IMR-90 (cell line): ENCODE measurements at regions not wholly inside any gene's neighbourhood (a gene's known extent, or its start where the extent isn't known, plus 50 kb on each side); places are given as distances from the start of the nearest gene placed in this dataset.

Experiments
- ATAC-seq: fragments of 200-7000 bp; cut with Tn5 transposase; 2 replicates; pipeline ENCODE4 v1.9.1; 2020; ENCODE audit warnings: low read depth, mild to moderate bottlenecking, moderate library complexity
- BruUV-seq: library from RNA; stranded (reverse); fragments of 400-500 nt; replicated peaks from 2 replicates; lab custom pipeline; 2021; lab: Mats Ljungman, UMichigan
- CTCF ChIA-PET: fragments of 300-600 bp; formaldehyde crosslinking; extraction: SDS; loops from one replicate; lab custom pipeline; 2021; ENCODE audit warnings: antibody characterized with exemption; lab: Yijun Ruan, JAX
- POLR2A ChIA-PET: fragments of 300-600 bp; sonication (Branson Sonifier 250); formaldehyde crosslinking; loops from one replicate; lab custom pipeline; 2022; ENCODE audit warnings: antibody characterized with exemption; ENCODE audit not compliant: unreplicated experiment; lab: Charles Lee
- DNase-seq: peaks from one replicate; pipeline ENCODE4 v3.0.0; 2013
- H2AFZ ChIP-seq: replicated peaks from 2 replicates; pipeline ENCODE3; 2013; ENCODE audit warnings: low read length, mild to moderate bottlenecking; ENCODE audit not compliant: poor library complexity
- H2AK5ac ChIP-seq: 2 replicates; pipeline ENCODE4 v1.6.1; 2013; ENCODE audit warnings: low read depth, low read length, inconsistent platforms
- H2AK9ac ChIP-seq: replicated peaks from 2 replicates; pipeline ENCODE3; 2013; ENCODE audit warnings: mild to moderate bottlenecking, low read depth, low read length, moderate library complexity; ENCODE audit not compliant: poor library complexity
- H2BK120ac ChIP-seq: 2 replicates; pipeline ENCODE4 v1.6.1; 2013; ENCODE audit warnings: low read depth, low read length, inconsistent platforms
- H2BK15ac ChIP-seq: 3 replicates; pipeline ENCODE4 v1.6.1; 2013; ENCODE audit warnings: low read depth, low read length, inconsistent platforms
- H2BK20ac ChIP-seq: 2 replicates; pipeline ENCODE4 v1.6.1; 2013; ENCODE audit warnings: low read depth, mild to moderate bottlenecking, inconsistent platforms, low read length, moderate library complexity
- H2BK5ac ChIP-seq: 2 replicates; pipeline ENCODE4 v1.6.1; 2013; ENCODE audit warnings: mild to moderate bottlenecking, low read depth, low read length, inconsistent platforms; ENCODE audit not compliant: poor library complexity, severe bottlenecking
- H3K14ac ChIP-seq: replicated peaks from 2 replicates; pipeline ENCODE4 v1.6.1; 2013; ENCODE audit warnings: low read depth, low read length, inconsistent platforms
- H3K18ac ChIP-seq: 2 replicates; pipeline ENCODE4 v1.6.1; 2013; ENCODE audit warnings: low read depth, low read length, control low read depth
- H3K23ac ChIP-seq: 2 replicates; pipeline ENCODE4 v1.6.1; 2013; ENCODE audit warnings: low read depth, low read length, inconsistent platforms
- H3K27ac ChIP-seq: 2 replicates; pipeline ENCODE4 v1.5.1; 2013; ENCODE audit warnings: mild to moderate bottlenecking, control low read depth, low read length; ENCODE audit not compliant: insufficient read depth
- H3K27me3 ChIP-seq: 2 replicates; pipeline ENCODE4 v1.6.1; 2013; ENCODE audit warnings: low read length; ENCODE audit not compliant: control insufficient read depth, insufficient read depth
- H3K36me3 ChIP-seq: 2 replicates; pipeline ENCODE4 v1.6.1; 2013; ENCODE audit warnings: low read length, mixed read lengths; ENCODE audit not compliant: control insufficient read depth, insufficient read depth
- H3K4ac ChIP-seq: 2 replicates; pipeline ENCODE4 v1.6.1; 2013; ENCODE audit warnings: low read depth, low read length, inconsistent platforms
- H3K4me1 ChIP-seq: 2 replicates; pipeline ENCODE4 v1.6.1; 2013; ENCODE audit warnings: low read length, mixed read lengths; ENCODE audit not compliant: control insufficient read depth, insufficient read depth
- H3K4me2 ChIP-seq: 2 replicates; pipeline ENCODE4 v1.6.1; 2013; ENCODE audit warnings: low read depth, mild to moderate bottlenecking, control low read depth, low read length, moderate library complexity
- H3K4me3 ChIP-seq: 2 replicates; pipeline ENCODE4 v1.5.1; 2013; ENCODE audit warnings: low read depth, mild to moderate bottlenecking, control low read depth, low read length, moderate library complexity; ENCODE audit not compliant: insufficient read depth
- H3K56ac ChIP-seq: 2 replicates; pipeline ENCODE4 v1.6.1; 2013; ENCODE audit warnings: low read length, inconsistent platforms; ENCODE audit not compliant: insufficient read depth; ENCODE audit errors: extremely low read depth
- H3K79me1 ChIP-seq, 2 experiments: 2 replicates each; pipeline ENCODE4 v1.6.1; 2013; ENCODE audit warnings: low read length in 2 of 2, inconsistent platforms in 1 of 2, low read depth in 1 of 2
- H3K9ac ChIP-seq: 2 replicates; pipeline ENCODE4 v1.6.1; 2013; ENCODE audit warnings: low read depth, low read length, control low read depth
- H3K9me1 ChIP-seq: 2 replicates; pipeline ENCODE4 v1.6.1; 2013; ENCODE audit warnings: low read length, inconsistent platforms; ENCODE audit not compliant: insufficient read depth
- H3K9me3 ChIP-seq: 2 replicates; pipeline ENCODE4 v1.6.1; 2013; ENCODE audit warnings: low read length; ENCODE audit not compliant: control insufficient read depth, insufficient read depth
- H4K20me1 ChIP-seq: 2 replicates; pipeline ENCODE4 v1.6.1; 2013; ENCODE audit warnings: low read length, inconsistent platforms; ENCODE audit not compliant: insufficient read depth
- H4K5ac ChIP-seq: 2 replicates; pipeline ENCODE4 v1.6.1; 2013; ENCODE audit warnings: mild to moderate bottlenecking, low read depth, low read length, control low read depth
- H4K8ac ChIP-seq, 2 experiments: 2 replicates each; pipeline ENCODE4 v1.6.1; 2013; ENCODE audit warnings: low read depth in 2 of 2, low read length in 2 of 2, control low read depth in 1 of 2, inconsistent platforms in 1 of 2
- H4K91ac ChIP-seq: 2 replicates; pipeline ENCODE4 v1.6.1; 2013; ENCODE audit warnings: low read depth, low read length, inconsistent platforms; ENCODE audit not compliant: insufficient read depth
- CTCF ChIP-seq: conservative IDR thresholded peaks from 2 replicates; pipeline ENCODE4 v1.5.1; 2012; ENCODE audit warnings: mild to moderate bottlenecking, low read depth, low read length, improper control_type of control experiment
- RAD21 ChIP-seq: IDR thresholded peaks from 2 replicates; pipeline ENCODE4 v1.6.1; 2012; ENCODE audit warnings: low read length, improper control_type of control experiment
- WGBS, 2 experiments: methylation state at CpG; one replicate each; pipeline versions ENCODE4 v1.1.5 to v1.1.7; 2013; ENCODE audit warnings: missing lambda C conversion rate in 2 of 2; ENCODE audit not compliant: insufficient read length in 1 of 2; ENCODE audit errors: extremely low coverage in 2 of 2; 5-methylcytosine and 5-hydroxymethylcytosine counted together
- dilution Hi-C: fragments of 300-500 bp; cut with HindIII; formaldehyde crosslinking; loops from one replicate; pipeline ENCODE4 v1.14.3; 2018; ENCODE audit warnings: low sequenced_read_pairs; ENCODE audit not compliant: unreplicated experiment
- in situ Hi-C: fragments of 300-500 bp; cut with MboI; formaldehyde crosslinking; loops from 3 replicates; pipeline ENCODE4 v1.14.3; 2019; ENCODE audit warnings: low sequenced_read_pairs, inconsistent platforms, mixed read lengths
- intact Hi-C: fragments of 100-400 bp; cut with micrococcal nuclease; formaldehyde crosslinking; loops from 2 replicates; pipeline ENCODE4 v1.10.0; 2022

GRCh38 chr9:3151672-3152576 lies 308.0 kb upstream of the PUM3 start:
- ChIA-PET CTCF (interaction anchor here (0.5 to 0.7 kb wide), 3 partner anchors 118 to 442 kb away, joined by 3 to 5 read pairs (median 4); no protein-coding TSS in a partner anchor), POLR2A (no interaction called here)
- Histone ChIP-seq H3K14ac (no peak overlapping the region), H4K20me1 (no peaks in the 10 kb centered on the region), H2BK15ac (no peak overlapping the region), H3K4me3 (no peak overlapping the region), H3K9me1 (no peaks in the 10 kb centered on the region), H3K79me1 (no peaks in the 10 kb centered on the region), H3K4me2 (no peak overlapping the region), H3K9ac (no peak overlapping the region), H3K56ac (no peak overlapping the region), H2BK5ac (no peak overlapping the region), H4K91ac (no peak overlapping the region), H4K5ac (no peak overlapping the region), H3K18ac (no peak overlapping the region), H2BK20ac (no peak overlapping the region), H4K8ac (no peak overlapping the region), H3K23ac (no peak overlapping the region), H3K4ac (no peak overlapping the region), H2BK120ac (no peak overlapping the region), H2AK5ac (no peak overlapping the region), H2AFZ (no peak overlapping the region), H3K27ac (no peak overlapping the region), H3K9me3 (no peaks in the 10 kb centered on the region), H3K27me3 (no peaks in the 10 kb centered on the region), H3K4me1 (no peaks in the 10 kb centered on the region), H3K36me3 (no peaks in the 10 kb centered on the region), H2AK9ac (no peak overlapping the region)
- no peak for TF ChIP-seq CTCF
- TF ChIP-seq RAD21, result no peak
- intact Hi-C loops, result no loop called here
- no peak for ATAC-seq
- no peak for DNase-seq
- in situ Hi-C loops, result no loop called here
- no TSS peak for BruUV-seq
- WGBS, 2 experiments, result no CpG with 5 or more reads among the region's 7 CpGs
- dilution Hi-C loops, result no loop called here
